Heart right ventricle (tissue), 16 donors: ENCODE measurements at regions not wholly inside any gene's neighbourhood (a gene's known extent, or its start where the extent isn't known, plus 50 kb on each side); places are given as distances from the start of the nearest gene placed in this dataset.

ENCODE experiments used
- ATAC-seq, 8 donors: fragments of 200-7000 bp; cut with Tn5 transposase; one replicate each; pipeline ENCODE4 v1.9.1; 2020; ENCODE audit warnings: mild to moderate bottlenecking in 8 of 8, moderate library complexity in 8 of 8, moderate number of reproducible peaks in 1 of 8
- DNase-seq, 2 donors: peaks; one replicate each; pipeline ENCODE4 v3.0.0-alpha.2; 2020
- H3K27ac ChIP-seq, 10 donors: fragments of 200-600 bp; sonication (generic) in 2 of 10; one replicate each; pipeline versions ENCODE4 v1.5.0 to v1.8.0; 2020 to 2022; ENCODE audit warnings: mild to moderate bottlenecking in 3 of 10
- H3K27me3 ChIP-seq, 7 donors: fragments of 200-600 bp; one replicate each; pipeline ENCODE4 v1.8.0; 2021 to 2022; ENCODE audit warnings: mild to moderate bottlenecking in 2 of 7
- H3K36me3 ChIP-seq, 9 donors: fragments of 200-600 bp; sonication (generic) in 1 of 9; one replicate each; pipeline versions ENCODE4 v1.5.0 to v1.8.0; 2020 to 2022; ENCODE audit warnings: mild to moderate bottlenecking in 2 of 9
- H3K4me1 ChIP-seq, 9 donors: fragments of 200-600 bp; sonication (generic) in 1 of 9; one replicate each; pipeline versions ENCODE4 v1.5.0 to v1.8.0; 2020 to 2022; ENCODE audit warnings: mild to moderate bottlenecking in 4 of 9
- H3K4me3 ChIP-seq, 10 donors: fragments of 200-600 bp; sonication (generic) in 2 of 10; one replicate each; pipeline versions ENCODE4 v1.5.0 to v1.8.0; 2020 to 2022; ENCODE audit warnings: mild to moderate bottlenecking in 7 of 10, moderate library complexity in 2 of 10
- H3K9me3 ChIP-seq, 11 donors: fragments of 200-600 bp in 10 of 11; sonication (generic) in 2 of 11; one replicate each; pipeline versions ENCODE4 v1.5.0 to v1.8.0; 2013 to 2022; ENCODE audit warnings: mild to moderate bottlenecking in 2 of 11, control low read depth in 1 of 11, moderate library complexity in 1 of 11
- WGBS, 2 donors: extraction: QIAGEN DNeasy Blood & Tissue Kit; methylation state at CpG; one replicate each; pipeline ENCODE4 v1.1.7; 2013; ENCODE audit warnings: inconsistent platforms in 1 of 2; 5-methylcytosine and 5-hydroxymethylcytosine counted together
- intact Hi-C, 10 donors: fragments of 100-400 bp; cut with DNase I; formaldehyde crosslinking; loops; one replicate each; pipeline versions ENCODE4 v1.11.1 to v1.14.2; 2022
- TF ChIP-seq, protein P1 (sequence below), 9 donors: fragments of 200-600 bp; sonication (generic) in 2 of 9; IDR thresholded peaks; one replicate each; pipeline versions ENCODE4 v1.5.0 to v1.8.0; 2021 to 2022; ENCODE audit warnings: antibody characterized with exemption in 9 of 9, mild to moderate bottlenecking in 5 of 9, moderate library complexity in 1 of 9
- donor health status: Arrhythmogenic right ventricular cardiomyopathy.
- donor health status: ischemic (EF 13 %, LVEDD 7.1; RV severe dilation, severe dysfunction).
- donor health status: healthy with polysubstance abuse.
- donor health status: DM: no; HTN: yes; CAD: no.
- donor health status: DM: no; HTN: no; CAD: no.
- donor health status: ischemic (EF 25% LVEDD 6.9; RV normal size, moderate dysfunction).
- donor health status: ischemic (EF 25% LVEDD 5.7; RV mildly dilated, moderate dysfunction).
- donor health status: healthy.
- donor health status: DM: yes; HTN: yes; CAD: no.
- donor health status: Ischemic cardiomyopathy.
- donor health status: ischemic (EF 35%, LVEDD 5.7; RV mildly dilated, moderate dysfunction).
- donor health status: nonischemic (EF 11% LVEDD 7.7; RV severe dilation, severe dysfunction).
- donor health status: DM: yes; HTN: yes; CAD: no.
- donor health status: PGD.
- donor health status: ischemic (EF 29% LVEDD 5.4; RV normal size, mild dysfunction).
- donor health status: nonischemic (EF 23%, LVEDD 6.1; RV moderate dilation, normal function).

DNA sequence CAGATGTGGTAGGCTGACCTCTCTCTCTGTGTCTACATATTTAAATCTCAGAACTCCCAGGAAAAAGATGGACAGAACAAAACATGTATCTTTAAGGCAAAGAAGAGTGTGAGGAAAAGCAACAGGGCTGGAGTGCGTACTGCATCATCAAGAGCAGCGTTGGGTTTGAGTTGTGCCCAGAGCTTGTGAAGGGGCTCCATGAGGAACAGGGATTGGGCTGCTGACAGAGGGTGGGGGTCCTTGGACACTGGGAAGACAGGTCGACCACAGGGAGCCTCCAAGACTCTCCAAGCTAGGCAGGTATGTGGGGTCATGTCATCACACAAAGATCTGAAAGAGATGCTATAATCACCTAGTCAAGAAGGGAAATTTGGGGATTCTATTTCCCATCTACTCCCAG lies 309.9 kb downstream of the IRX1 start:
- H3K36me3 ChIP-seq, result no peaks in the 10 kb centered on the region
- H3K27ac ChIP-seq, result no peak overlapping the region
- H3K27me3 ChIP-seq, result no peaks in the 10 kb centered on the region
- WGBS, 2 donors, result 80 to 83% methylated on average over 3 of the region's 3 CpGs
- DNase-seq, result no peak
- H3K4me3 ChIP-seq, result no peak overlapping the region
- intact Hi-C loops, result no loop called here
- H3K4me1 ChIP-seq, result no peaks in the 10 kb centered on the region
- ATAC-seq, result no peak
- TF ChIP-seq, protein P1, sequence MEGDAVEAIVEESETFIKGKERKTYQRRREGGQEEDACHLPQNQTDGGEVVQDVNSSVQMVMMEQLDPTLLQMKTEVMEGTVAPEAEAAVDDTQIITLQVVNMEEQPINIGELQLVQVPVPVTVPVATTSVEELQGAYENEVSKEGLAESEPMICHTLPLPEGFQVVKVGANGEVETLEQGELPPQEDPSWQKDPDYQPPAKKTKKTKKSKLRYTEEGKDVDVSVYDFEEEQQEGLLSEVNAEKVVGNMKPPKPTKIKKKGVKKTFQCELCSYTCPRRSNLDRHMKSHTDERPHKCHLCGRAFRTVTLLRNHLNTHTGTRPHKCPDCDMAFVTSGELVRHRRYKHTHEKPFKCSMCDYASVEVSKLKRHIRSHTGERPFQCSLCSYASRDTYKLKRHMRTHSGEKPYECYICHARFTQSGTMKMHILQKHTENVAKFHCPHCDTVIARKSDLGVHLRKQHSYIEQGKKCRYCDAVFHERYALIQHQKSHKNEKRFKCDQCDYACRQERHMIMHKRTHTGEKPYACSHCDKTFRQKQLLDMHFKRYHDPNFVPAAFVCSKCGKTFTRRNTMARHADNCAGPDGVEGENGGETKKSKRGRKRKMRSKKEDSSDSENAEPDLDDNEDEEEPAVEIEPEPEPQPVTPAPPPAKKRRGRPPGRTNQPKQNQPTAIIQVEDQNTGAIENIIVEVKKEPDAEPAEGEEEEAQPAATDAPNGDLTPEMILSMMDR (IDR thresholded peaks at IDR 0.05), result no peak
- H3K9me3 ChIP-seq, result peaks cover 0 to 9% (median 0%) of the 10 kb centered on the region in 11 donors

DNA sequence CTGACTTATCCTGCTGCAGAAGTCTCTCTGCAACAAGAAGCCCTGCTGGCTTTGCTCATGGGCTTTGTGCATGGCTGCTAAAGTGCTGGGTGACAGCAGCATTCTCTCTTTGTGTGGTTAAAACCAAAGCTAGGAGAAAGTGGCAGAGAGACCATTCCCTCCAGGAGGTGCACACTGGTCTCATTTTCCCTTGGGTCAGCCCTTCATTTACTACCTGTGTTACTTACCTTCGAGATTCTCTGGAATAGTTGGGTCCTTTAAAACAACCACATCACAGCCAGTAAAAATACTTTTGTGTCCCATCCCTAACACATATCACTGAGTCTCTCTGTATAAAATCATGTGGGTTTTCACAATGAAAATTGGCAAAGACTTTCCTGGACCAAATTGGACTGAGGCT lies 315.5 kb downstream of the IRX1 start:
- TF ChIP-seq, protein P1 (IDR thresholded peaks at IDR 0.05), result no peak
- no peaks in the 10 kb centered on the region for H3K27me3 ChIP-seq
- H3K36me3 ChIP-seq, result no peaks in the 10 kb centered on the region
- no peak overlapping the region for H3K4me3 ChIP-seq
- 57 to 70% methylated on average over 1 of the region's 1 CpG for WGBS, 2 donors
- DNase-seq (no peak), ATAC-seq (no peak)
- H3K9me3 ChIP-seq, result no peaks in the 10 kb centered on the region
- intact Hi-C loops, result no loop called here
- H3K27ac ChIP-seq, result no peak overlapping the region
- no peaks in the 10 kb centered on the region for H3K4me1 ChIP-seq

DNA sequence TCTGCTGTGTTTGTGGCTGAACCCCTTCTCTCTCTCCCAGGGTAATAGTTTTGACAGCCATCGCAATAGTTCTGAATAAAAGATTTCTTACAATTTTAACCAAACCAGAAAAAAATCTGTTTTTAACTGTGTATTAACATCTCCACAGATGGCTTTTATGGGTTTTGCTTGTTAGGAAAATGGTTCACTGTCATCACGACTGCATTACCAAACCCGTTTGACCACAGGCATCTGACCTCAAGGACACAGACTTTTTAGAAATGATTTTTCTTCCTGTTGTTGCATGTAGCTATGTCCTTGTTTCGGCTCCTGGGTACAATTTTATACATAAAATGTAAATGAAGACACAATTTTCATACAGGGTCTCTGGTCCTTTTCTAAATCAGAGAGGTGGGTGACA lies 316.1 kb downstream of the IRX1 start:
- Histone ChIP-seq H3K4me1 (no peaks in the 10 kb centered on the region), H3K9me3 (no peaks in the 10 kb centered on the region), H3K4me3 (no peak overlapping the region), H3K36me3 (no peaks in the 10 kb centered on the region), H3K27ac (no peak overlapping the region), H3K27me3 (no peaks in the 10 kb centered on the region)
- ATAC-seq (no peak), DNase-seq (no peak)
- WGBS, 2 donors, result 75 to 82% methylated on average over 4 of the region's 4 CpGs
- intact Hi-C loops, result no loop called here
- TF ChIP-seq, protein P1 (IDR thresholded peaks at IDR 0.05), result no peak

DNA sequence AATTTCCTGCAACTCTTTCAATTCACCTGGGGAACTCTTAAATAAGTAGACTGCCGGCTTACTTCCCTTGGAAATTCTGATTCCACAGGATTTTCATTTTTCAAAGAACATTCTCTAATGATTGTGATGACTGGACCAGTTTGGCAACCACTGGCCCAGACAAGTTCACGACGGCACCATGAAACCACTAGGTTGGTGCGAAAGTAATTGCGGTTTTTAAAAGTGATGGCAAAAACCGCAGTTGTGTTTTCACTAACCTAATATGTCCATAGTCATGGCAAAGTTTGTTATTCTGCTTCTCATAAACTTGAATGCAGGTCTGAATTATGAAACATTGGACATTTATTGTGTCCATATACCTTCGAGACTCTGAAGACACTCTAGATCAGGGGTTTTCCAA lies 317.2 kb downstream of the IRX1 start:
- H3K27me3 ChIP-seq, result no peaks in the 10 kb centered on the region
- 91 to 92% methylated on average over 7 of the region's 7 CpGs for WGBS, 2 donors
- TF ChIP-seq, protein P1 (IDR thresholded peaks at IDR 0.05), result no peak
- ATAC-seq (no peak), DNase-seq (no peak)
- intact Hi-C loops, result no loop called here
- no peak overlapping the region for H3K4me3 ChIP-seq
- H3K9me3 ChIP-seq, result no peaks in the 10 kb centered on the region
- H3K27ac ChIP-seq, result no peak overlapping the region
- H3K4me1 ChIP-seq, result no peaks in the 10 kb centered on the region
- H3K36me3 ChIP-seq, result no peaks in the 10 kb centered on the region

DNA sequence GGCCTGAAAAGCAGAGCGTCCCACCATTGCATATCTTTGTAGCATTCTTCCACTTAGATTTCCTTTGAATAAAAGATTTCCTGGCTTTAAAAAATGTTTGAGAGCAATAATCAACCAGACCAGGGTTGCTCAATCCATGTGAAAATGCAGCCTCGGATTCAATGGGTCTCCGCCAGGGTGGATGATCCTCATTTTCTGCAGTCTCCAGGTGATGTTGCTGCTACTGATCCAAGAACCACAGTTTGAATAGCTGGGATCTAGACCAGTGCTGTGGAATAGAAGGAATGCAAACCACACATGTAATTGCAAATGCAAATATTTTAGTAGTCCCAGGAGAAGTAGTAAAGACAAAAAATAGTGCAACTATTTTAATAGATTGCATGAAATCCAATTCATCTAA lies 317.6 kb downstream of the IRX1 start:
- TF ChIP-seq, protein P1 (IDR thresholded peaks at IDR 0.05), result no peak
- H3K4me1 ChIP-seq, result no peaks in the 10 kb centered on the region
- 80 to 84% methylated on average over 3 of the region's 3 CpGs for WGBS, 2 donors

More for the DNA sequence above, 317.6 kb downstream of the IRX1 start:
- no peak overlapping the region for H3K4me3 ChIP-seq
- intact Hi-C loops, result no loop called here
- H3K27me3 ChIP-seq, result no peaks in the 10 kb centered on the region
- H3K27ac ChIP-seq, result no peak overlapping the region
- no peaks in the 10 kb centered on the region for H3K9me3 ChIP-seq
- no peak for ATAC-seq
- no peak for DNase-seq
- H3K36me3 ChIP-seq, result no peaks in the 10 kb centered on the region
